ENCODE measurements at regions not wholly inside any gene's neighbourhood (a gene's known extent, or its start where the extent isn't known, plus 50 kb on each side); places are given as distances from the start of the nearest gene placed in this dataset.

DNA sequence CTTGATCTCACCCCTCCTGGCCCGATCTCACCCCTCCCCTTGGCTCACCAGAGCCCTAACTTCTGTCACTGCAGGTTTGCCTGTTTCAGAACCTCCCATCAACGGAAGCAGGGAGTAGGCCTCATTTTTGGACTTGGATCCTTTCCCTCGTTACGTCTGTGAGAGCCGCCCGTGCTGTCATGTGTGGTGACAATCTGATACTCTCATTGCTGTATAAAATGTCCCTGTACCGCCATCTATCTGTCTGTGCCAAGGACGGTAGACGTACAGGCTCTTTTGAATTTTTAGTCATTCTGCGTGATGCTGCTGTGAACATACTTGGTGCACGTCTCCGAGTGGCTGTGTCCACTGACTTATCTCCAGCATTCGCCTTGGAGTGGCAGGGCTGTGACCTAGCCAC is 1163.1 kb downstream of the BRD1 start:
- no peak for DNase-seq

DNA sequence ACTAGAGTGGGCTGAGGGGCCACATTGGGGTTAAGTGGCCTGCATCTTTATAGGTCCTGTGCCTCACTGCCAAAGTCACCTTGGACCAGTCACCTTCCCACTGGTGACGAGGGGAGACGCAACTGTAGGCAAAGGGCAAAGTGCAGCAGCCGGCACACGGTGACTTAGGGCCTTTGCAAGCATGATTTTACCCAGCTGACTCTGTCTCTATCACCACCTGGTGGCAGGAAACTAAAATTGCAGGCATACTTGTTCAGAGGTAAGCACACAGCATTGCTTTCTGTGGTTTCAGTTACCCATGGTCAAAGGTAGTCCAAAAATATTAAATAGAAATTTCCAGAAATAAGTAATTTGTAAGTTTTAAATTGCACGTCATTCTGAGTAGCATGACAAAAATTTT is 1164.4 kb downstream of the BRD1 start:
- DNase-seq = no peak

GRCh38 chr22:48662476-48663135 is 1165.1 kb downstream of the BRD1 start:
- no peak for DNase-seq

DNA sequence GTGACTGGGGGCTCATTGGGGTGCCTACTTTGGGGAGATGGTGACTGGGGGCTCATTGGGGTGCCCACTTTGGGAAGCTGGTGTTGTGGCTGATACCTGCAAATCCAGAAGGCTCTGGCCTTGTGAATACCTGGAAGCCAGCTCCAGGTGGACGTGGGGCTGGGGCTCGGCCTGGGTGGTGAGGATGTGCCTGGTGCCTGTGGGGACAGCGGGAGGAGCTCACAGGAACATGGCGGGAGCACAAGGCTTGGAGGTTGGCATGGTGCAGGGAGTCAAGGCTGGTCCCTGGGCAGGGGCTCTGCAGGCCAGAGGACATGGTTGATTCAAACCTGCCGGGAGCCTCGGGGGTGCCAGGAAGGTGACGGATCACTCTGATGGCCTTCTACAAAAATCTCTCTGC is 1165.7 kb downstream of the BRD1 start:
- DNase-seq = no peak

DNA sequence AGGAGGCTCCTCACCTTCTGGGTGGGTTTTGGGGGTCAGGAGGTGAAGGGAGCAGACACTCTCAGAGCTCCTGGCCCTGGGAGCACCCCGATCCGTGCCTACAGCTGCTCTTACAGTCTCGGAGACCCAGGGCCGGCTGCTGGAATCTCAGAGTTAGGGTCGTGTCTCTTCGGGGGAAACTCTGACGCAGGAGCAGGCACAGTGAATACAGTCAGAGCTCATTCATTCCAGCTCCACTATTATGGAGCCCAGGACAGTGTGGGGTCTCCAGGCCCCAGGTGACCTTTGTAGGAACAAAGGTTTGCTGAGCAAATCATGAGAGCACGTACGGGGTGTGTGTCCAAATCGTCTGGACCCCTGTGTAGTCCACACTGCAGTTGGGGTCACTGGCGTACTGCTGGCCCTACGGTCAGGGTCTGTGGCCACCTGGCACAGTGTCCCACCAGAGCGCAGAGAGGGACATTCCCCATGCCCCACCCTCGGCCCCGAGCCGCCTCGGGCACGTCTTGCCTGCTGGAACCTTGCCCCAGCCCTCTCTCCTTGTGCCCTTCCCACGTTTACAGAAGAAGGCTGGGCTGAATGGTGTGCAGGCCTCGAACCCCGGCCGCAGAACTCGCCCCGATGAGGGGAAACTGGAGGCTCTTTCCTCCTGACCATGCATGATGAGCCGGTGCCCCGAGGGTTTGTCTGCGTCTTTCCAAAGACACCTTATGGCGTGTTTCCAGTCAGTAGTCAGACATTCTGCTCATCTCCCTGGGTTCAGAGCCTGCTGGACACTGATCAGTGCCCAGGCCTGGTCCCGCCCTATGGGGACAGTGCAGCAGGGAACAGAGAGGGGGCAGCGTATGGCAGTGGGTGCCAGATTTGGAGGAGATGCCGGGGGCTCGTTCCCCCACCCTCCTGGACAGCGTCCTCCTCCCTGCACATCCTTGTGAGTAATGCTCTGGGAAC is 1166.6 kb downstream of the BRD1 start:
- no peak for DNase-seq

- no peak for DNase-seq
These were observed 1167.4 kb downstream of the BRD1 start for GRCh38 chr22:48660104-48660789.

DNA sequence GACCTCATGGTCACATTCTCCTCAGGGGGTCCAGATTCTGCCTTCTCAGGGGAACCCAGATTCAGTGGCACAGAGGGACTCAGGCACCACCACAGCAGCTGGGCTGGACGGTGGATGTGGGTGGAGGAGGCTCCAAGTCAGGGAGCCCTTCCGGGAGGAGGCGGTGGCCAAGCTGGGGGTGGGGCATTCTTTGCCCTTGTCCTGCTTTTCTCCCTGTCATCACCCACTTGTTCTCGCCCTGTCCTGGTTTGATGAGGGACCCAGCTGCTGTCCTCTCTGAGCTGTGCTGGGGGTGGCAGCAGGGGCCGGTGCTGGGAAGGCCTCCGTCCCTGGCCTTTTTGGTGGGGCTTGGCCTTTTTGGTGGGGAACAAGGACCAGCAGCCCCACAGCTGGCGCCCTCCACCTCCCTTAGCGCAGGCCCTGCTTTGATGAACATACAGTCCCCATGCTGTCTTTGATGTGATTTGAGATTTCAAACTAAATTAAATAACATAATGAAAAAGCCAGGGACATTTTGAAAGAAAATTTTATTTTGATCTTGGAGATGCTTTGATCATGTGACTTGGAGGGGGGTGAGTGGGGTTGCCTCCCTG is 1168.2 kb downstream of the BRD1 start:
- no peak for DNase-seq

DNA sequence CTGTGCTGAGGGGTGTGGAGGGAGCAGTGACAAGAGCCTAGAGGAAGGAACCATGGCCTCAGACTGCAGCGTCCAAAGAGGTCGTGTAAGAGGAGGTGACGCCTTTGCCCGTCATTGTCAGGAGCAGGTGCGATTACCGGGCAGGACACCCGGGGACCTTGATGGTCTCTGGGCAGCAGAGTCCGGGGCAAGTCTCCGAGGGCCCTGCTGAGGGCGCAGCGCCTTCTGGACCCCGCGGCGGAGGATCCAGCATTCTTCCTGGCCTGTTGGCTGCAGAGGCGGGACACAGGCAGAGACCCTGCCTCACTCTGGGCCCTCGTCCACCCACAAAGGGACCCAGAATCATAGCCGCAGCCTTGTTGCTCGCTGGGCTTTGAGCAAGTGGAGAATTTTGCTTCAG is 1168.8 kb downstream of the BRD1 start:
- no peak for DNase-seq

- no peak for DNase-seq
These were observed 1169.4 kb downstream of the BRD1 start for GRCh38 chr22:48658246-48658645.

- no peak for DNase-seq
These were observed 1173.2 kb downstream of the BRD1 start for GRCh38 chr22:48654492-48654891.

DNA sequence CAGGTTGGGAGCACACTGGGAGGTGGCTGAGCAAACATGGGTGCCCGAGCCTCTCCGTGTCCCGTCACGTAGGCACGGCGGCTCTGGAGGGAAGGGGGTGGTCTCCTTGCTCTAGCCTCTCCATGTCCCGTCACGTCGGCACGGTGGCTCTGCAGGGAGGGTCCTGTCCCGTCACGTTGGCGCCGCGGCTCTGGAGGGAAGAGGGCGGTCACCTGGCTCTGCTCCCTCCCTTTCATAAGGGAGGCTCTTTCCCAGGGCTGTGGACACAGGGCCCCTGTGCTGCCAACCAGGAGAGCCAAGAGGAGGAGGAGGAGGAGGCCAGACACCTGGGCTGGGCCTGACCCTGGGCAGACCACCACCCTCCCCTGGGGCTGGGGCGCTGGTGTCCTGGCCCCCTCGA is 1173.7 kb downstream of the BRD1 start:
- DNase-seq = no peak

- no peak for DNase-seq
These were observed 1174.4 kb downstream of the BRD1 start for GRCh38 chr22:48653306-48653705.

GRCh38 chr22:48652796-48653195 is 1174.9 kb downstream of the BRD1 start:
- no peak for DNase-seq

DNA sequence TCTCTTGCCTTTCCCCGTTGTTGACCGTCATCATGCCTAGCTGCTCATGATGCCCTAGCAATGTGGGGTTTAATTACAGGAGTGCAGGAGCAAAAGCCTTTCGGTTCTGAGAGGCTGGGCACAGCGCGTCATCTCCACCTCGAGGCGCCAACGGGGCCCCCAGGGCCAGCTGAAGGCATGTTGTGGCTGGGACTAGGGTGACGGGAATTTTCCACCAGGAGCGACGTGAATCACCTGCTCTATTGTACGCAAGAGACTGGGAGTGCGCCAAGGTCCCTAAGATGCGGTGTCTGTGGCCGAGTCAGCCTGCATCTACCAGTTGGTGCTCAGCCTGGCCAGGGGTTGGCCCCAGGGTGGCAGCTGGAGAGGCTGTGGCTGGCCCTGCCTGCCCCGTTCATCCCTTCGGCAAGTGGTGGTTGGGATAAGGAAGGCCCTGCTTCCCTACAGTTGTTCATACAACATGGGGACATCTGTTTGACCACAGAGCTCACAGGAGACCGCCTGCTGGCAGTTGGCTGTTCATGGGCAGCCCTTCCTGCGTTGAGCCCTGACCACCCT is 1175.6 kb downstream of the BRD1 start:
- no peak for DNase-seq

DNA sequence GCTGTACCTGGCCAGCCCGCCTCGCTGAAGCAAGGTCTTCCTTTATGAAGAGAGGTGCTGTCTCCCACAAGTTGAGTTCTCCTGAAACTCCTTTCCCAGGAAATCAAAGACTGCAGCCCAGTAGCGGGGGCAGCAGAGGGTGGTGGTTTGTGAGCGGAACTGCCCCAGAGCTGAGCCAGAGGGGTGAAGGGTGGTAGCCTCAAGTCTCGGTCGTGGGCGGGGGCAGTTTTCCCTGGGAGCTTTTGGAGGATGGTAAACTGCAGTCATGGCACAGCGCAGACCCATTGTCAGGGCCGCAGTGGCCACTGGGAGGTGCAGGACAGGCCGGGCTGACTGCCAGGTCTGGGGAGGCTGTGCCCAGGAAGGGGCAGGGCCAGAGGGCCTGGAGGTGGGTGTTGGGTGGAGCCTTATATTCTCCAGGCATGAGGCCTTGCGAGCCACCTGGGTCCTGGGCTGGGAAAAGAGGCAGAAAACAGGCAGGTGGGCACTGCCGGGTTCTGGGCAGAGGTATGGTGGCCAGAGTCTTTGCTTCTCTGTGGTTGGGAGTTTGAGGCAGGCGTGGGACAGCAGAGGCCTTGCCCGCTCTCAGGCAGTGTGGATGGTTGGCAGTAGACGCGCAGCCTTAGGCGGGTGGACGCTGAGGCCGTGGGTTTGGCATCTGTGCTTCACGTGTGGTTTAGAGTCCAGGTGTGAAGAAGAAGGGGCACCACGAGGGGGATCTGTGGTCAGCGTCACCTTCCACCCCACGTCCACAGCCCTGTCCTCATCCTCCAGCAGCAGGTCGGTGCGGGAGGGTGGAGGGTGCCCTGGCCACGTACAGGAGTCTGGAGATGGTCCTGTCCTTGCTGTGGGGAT is 1176.4 kb downstream of the BRD1 start:
- no peak for DNase-seq

- DNase-seq = no peak
These were observed 1177.2 kb downstream of the BRD1 start for GRCh38 chr22:48650323-48651035.

- DNase-seq = no peak
These were observed 1178.2 kb downstream of the BRD1 start for GRCh38 chr22:48649466-48649865.

DNA sequence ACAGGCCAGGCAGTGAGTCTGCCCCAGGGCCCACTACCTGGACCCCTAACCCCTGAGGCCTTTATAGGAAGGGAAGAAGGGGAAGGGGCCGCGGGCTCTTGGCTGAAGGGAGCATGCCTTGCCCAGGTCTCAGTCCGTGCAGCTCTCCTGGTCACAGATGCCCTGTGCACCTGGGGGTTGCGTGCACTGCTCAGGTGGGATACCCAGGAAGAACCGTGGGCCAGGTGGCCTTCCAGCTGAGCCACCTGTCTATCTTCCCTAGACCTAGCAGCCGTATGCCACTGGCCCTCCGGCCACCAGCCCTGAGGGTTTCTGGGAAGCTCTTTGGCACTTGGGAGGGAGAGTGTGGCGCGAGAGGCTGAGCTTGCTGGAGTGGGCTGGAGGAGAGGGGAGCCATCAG is 1178.6 kb downstream of the BRD1 start:
- no peak for DNase-seq

DNA sequence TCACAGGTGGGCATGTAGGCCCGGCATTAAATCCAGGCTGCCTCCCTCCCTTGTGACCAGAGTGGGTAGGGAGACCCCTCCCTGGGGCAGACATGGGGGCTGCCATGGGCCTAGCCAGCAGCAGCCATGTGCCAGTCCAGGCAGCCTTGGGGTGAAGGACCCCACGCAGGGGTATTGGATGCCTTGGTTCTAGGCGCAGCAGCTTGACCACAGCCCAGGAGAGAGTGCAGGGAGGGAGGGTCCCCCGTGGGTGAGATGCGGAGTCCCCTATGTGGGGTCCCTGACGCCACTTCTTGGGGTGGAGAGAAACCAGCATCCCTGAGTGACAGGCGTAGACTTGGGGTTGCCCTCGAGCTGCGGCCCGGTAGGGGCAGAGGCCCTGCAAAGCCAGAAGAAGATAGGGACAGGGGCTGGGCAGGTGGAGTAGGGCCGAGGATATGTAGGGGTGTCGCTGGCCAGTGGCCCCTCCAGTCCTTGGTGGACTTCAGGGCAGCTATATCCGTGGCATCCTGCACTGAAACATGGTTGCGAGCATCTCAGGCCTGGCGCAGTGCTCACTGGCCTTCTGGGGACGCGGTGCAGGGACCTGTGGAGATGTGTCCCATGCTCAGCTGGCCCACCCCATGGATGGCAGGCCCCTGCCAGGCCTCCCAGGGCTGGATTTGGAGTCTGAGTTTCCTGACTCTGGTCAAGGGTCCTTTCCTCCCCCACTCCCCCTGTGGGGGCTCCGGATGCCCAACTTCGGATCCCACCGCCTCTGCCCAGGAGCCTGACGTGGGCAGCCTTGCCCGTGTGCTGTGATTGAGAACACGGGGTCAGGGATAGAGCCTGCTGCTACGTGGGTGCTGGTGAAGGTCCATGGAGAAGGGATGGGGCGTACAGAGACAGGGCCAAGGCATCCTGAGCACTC is 1179.8 kb downstream of the BRD1 start:
- DNase-seq = no peak

GRCh38 chr22:48647051-48647450 is 1180.6 kb downstream of the BRD1 start:
- no peak for DNase-seq

Data from CD4-positive, alpha-beta T cell treated with Interleukin-1 beta for 1 hour (primary cell).